H9 (cell line): ENCODE measurements at regions not wholly inside any gene's neighbourhood (a gene's known extent, or its start where the extent isn't known, plus 50 kb on each side); places are given as distances from the start of the nearest gene placed in this dataset.
"Not testable (repeated sequence)": the region's sequence is repeated elsewhere in the genome, so short reads cannot be mapped to it uniquely, and the experiment has no call there.

Experiments used
- DNase-seq: peaks from one replicate; pipeline ENCODE4 v3.0.0-alpha.2; 2017
- H2AFZ ChIP-seq: one replicate; pipeline ENCODE4 v1.6.1; 2013; ENCODE audit warnings: mild to moderate bottlenecking, low read length, control low read depth, moderate library complexity
- H2AK5ac ChIP-seq: 2 replicates; pipeline ENCODE4 v1.6.1; 2013; ENCODE audit warnings: low read length, control low read depth, mixed read lengths; ENCODE audit not compliant: insufficient read length
- H2BK120ac ChIP-seq: one replicate; pipeline ENCODE4 v1.6.1; 2013; ENCODE audit warnings: low read depth, mild to moderate bottlenecking, low read length, control low read depth, inconsistent platforms; ENCODE audit not compliant: poor library complexity, severe bottlenecking
- H2BK12ac ChIP-seq: 2 replicates; pipeline ENCODE4 v1.6.1; 2013; ENCODE audit warnings: low read length, control low read depth, mixed read lengths, low read depth; ENCODE audit not compliant: insufficient read length
- H2BK15ac ChIP-seq: 2 replicates; pipeline ENCODE4 v1.6.1; 2013; ENCODE audit warnings: low read depth, low read length, control low read depth
- H2BK20ac ChIP-seq: one replicate; pipeline ENCODE4 v1.6.1; 2013; ENCODE audit warnings: low read depth, mild to moderate bottlenecking, low read length, control low read depth, inconsistent platforms; ENCODE audit not compliant: poor library complexity, severe bottlenecking
- H2BK5ac ChIP-seq: 2 replicates; pipeline ENCODE4 v1.6.1; 2013; ENCODE audit warnings: low read length, control low read depth, mixed read lengths; ENCODE audit not compliant: insufficient read length
- H3K14ac ChIP-seq: 2 replicates; pipeline ENCODE4 v1.6.1; 2013; ENCODE audit warnings: low read length, control low read depth; ENCODE audit not compliant: insufficient read depth
- H3K18ac ChIP-seq: 2 replicates; pipeline ENCODE4 v1.6.1; 2013; ENCODE audit warnings: low read depth, mild to moderate bottlenecking, mixed read lengths, low read length, control low read depth; ENCODE audit not compliant: insufficient read length
- H3K23ac ChIP-seq: 2 replicates; pipeline ENCODE4 v1.6.1; 2013; ENCODE audit warnings: low read length, control low read depth, mixed read lengths, low read depth; ENCODE audit not compliant: insufficient read length
- H3K23me2 ChIP-seq: 2 replicates; pipeline ENCODE4 v1.6.1; 2013; ENCODE audit warnings: low read depth, mild to moderate bottlenecking, mixed read lengths, low read length, control low read depth; ENCODE audit not compliant: insufficient read length, poor library complexity, severe bottlenecking
- H3K27ac ChIP-seq: 2 replicates; pipeline ENCODE4 v1.5.1; 2013; ENCODE audit warnings: low read length, control low read depth, mixed read lengths, low read depth; ENCODE audit not compliant: insufficient read length
- H3K27me3 ChIP-seq: 2 replicates; pipeline ENCODE4 v1.6.1; 2013; ENCODE audit warnings: low read length, control low read depth, inconsistent platforms; ENCODE audit not compliant: insufficient read depth
- H3K4ac ChIP-seq: 2 replicates; pipeline ENCODE4 v1.6.1; 2013; ENCODE audit warnings: low read depth, mild to moderate bottlenecking, control low read depth, inconsistent platforms, low read length, moderate library complexity
- H3K4me1 ChIP-seq: 2 replicates; pipeline ENCODE4 v1.6.1; 2013; ENCODE audit warnings: low read length, control low read depth, inconsistent platforms; ENCODE audit not compliant: insufficient read depth
- H3K4me2 ChIP-seq: 2 replicates; pipeline ENCODE4 v1.6.1; 2013; ENCODE audit warnings: low read length, control low read depth, mixed read lengths; ENCODE audit not compliant: insufficient read length, insufficient read depth
- H3K56ac ChIP-seq: 2 replicates; pipeline ENCODE4 v1.6.1; 2013; ENCODE audit warnings: low read depth, mild to moderate bottlenecking, mixed read lengths, low read length, control low read depth; ENCODE audit not compliant: insufficient read length
- H3K79me1 ChIP-seq: 2 replicates; pipeline ENCODE4 v1.6.1; 2013; ENCODE audit warnings: low read depth, mild to moderate bottlenecking, moderate library complexity, low read length, control low read depth, inconsistent platforms; ENCODE audit not compliant: insufficient read depth, poor library complexity, severe bottlenecking
- H3K79me2 ChIP-seq: 2 replicates; pipeline ENCODE4 v1.6.1; 2013; ENCODE audit warnings: low read length, control low read depth, inconsistent platforms; ENCODE audit not compliant: insufficient read depth
- H3K9ac ChIP-seq: 2 replicates; pipeline ENCODE4 v1.6.1; 2013; ENCODE audit warnings: low read length, control low read depth, mixed read lengths; ENCODE audit not compliant: insufficient read length; ENCODE audit errors: extremely low read depth
- H3K9me3 ChIP-seq: one replicate; pipeline ENCODE4 v1.6.1; 2013; ENCODE audit warnings: low read depth, low read length, inconsistent platforms; ENCODE audit not compliant: control insufficient read depth
- H3T11ph ChIP-seq: one replicate; pipeline ENCODE4 v1.6.1; 2013; ENCODE audit warnings: mild to moderate bottlenecking, low read length, control low read depth, inconsistent platforms
- H4K20me1 ChIP-seq: one replicate; pipeline ENCODE4 v1.6.1; 2013; ENCODE audit not compliant: control insufficient read depth, insufficient read length, insufficient read depth
- H4K5ac ChIP-seq: 2 replicates; pipeline ENCODE4 v1.6.1; 2013; ENCODE audit warnings: low read depth, mild to moderate bottlenecking, mixed read lengths, low read length, control low read depth; ENCODE audit not compliant: insufficient read length
- H4K8ac ChIP-seq: replicated peaks from 2 replicates; pipeline ENCODE4 v1.6.1; 2013; ENCODE audit warnings: low read length, control low read depth, mixed read lengths, low read depth; ENCODE audit not compliant: insufficient read length
- H4K91ac ChIP-seq: 2 replicates; pipeline ENCODE4 v1.6.1; 2013; ENCODE audit warnings: low read depth, mild to moderate bottlenecking, moderate library complexity, mixed read lengths, low read length, control low read depth; ENCODE audit not compliant: insufficient read length
- H3K27ac Mint-ChIP-seq, 3 experiments: 2 replicates in 2 of 3; 3 replicates in 1 of 3; pipeline ENCODE4 v1.8.0; 2020 to 2021; ENCODE audit warnings: mixed read lengths in 3 of 3, mild to moderate bottlenecking in 1 of 3, moderate library complexity in 1 of 3
- H3K27me3 Mint-ChIP-seq: 2 replicates; pipeline ENCODE4 v1.8.0; 2021; ENCODE audit warnings: low read depth, mild to moderate bottlenecking, moderate library complexity, mixed read lengths
- H3K36me3 Mint-ChIP-seq, 3 experiments: 2 replicates in 2 of 3; 3 replicates in 1 of 3; pipeline ENCODE4 v1.8.0; 2020 to 2021; ENCODE audit warnings: low read depth in 3 of 3, mixed read lengths in 3 of 3; ENCODE audit not compliant: insufficient read depth in 1 of 3
- H3K4me1 Mint-ChIP-seq, 2 experiments: 2 replicates each; pipeline ENCODE4 v1.8.0; 2020; ENCODE audit warnings: mixed read lengths in 2 of 2
- H3K4me3 Mint-ChIP-seq, 2 experiments: 2 replicates in 1 of 2; 3 replicates in 1 of 2; pipeline ENCODE4 v1.8.0; 2020 to 2021; ENCODE audit warnings: mild to moderate bottlenecking in 2 of 2, mixed read lengths in 2 of 2, moderate library complexity in 1 of 2
- H3K9me3 Mint-ChIP-seq, 2 experiments: 2 replicates in 1 of 2; 3 replicates in 1 of 2; pipeline ENCODE4 v1.8.0; 2020; ENCODE audit warnings: mild to moderate bottlenecking in 2 of 2, mixed read lengths in 2 of 2, moderate library complexity in 1 of 2
- CTCF ChIP-seq: fragments of 200-600 bp; sonication (generic); conservative IDR thresholded peaks from 3 replicates; pipeline ENCODE4 v1.8.0; 2021; ENCODE audit warnings: antibody characterized with exemption, mild to moderate bottlenecking
- WGBS: extraction: QIAGEN DNeasy Blood & Tissue Kit; methylation state at CpG from one replicate; pipeline ENCODE4 v1.1.7; 2013; ENCODE audit warnings: missing lambda C conversion rate, low lambda C conversion rate, mixed read lengths; ENCODE audit not compliant: insufficient read length; ENCODE audit errors: extremely low coverage; 5-methylcytosine and 5-hydroxymethylcytosine counted together

- no CpG with 5 or more reads among the region's 7 CpGs for WGBS
Measured at GRCh38 chr15:19973718-19974117, 567.9 kb downstream of the GOLGA6L6 start.

GRCh38 chr15:19972582-19972981, 569.0 kb downstream of the GOLGA6L6 start:
- H4K8ac ChIP-seq, result not testable (repeated sequence)

More at GRCh38 chr15:19973718-19974117, 567.9 kb downstream of the GOLGA6L6 start:
- no peak overlapping the region for H2AK5ac ChIP-seq
- Mint-ChIP-seq H3K9me3 (peaks cover 92 to 97% of the 10 kb centered on the region in 2 experiments), H3K27me3 (no peaks in the 10 kb centered on the region), H3K27ac (no peak overlapping the region), H3K4me1 (no peaks in the 10 kb centered on the region), H3K4me3 (no peak overlapping the region), H3K36me3 (peaks cover 0 to 14% (median 0%) of the 10 kb centered on the region in 3 experiments; a peak in 5 of 7 replicates)
- H4K5ac ChIP-seq, result no peak overlapping the region
- no peak overlapping the region for H2BK15ac ChIP-seq
- no peaks in the 10 kb centered on the region for H3K27me3 ChIP-seq
- H3K4me2 ChIP-seq, result no peak overlapping the region
- no peak overlapping the region for H3K4ac ChIP-seq
- no peaks in the 10 kb centered on the region for H3K4me1 ChIP-seq
- no peak overlapping the region for H2BK5ac ChIP-seq
- H4K91ac ChIP-seq, result no peak overlapping the region
- no peak for DNase-seq
- H3K27ac ChIP-seq, result no peak overlapping the region
- no peaks in the 10 kb centered on the region for H3K79me2 ChIP-seq
- no peak overlapping the region for H2BK20ac ChIP-seq
- H3K18ac ChIP-seq, result no peak overlapping the region
- TF ChIP-seq CTCF, result no peak
- H3K23me2 ChIP-seq, result no peaks in the 10 kb centered on the region
- H3T11ph ChIP-seq, result no peak overlapping the region
- H4K20me1 ChIP-seq, result no peaks in the 10 kb centered on the region
- no peak overlapping the region for H3K23ac ChIP-seq
- no peaks in the 10 kb centered on the region for H3K79me1 ChIP-seq
- H3K56ac ChIP-seq, result no peak overlapping the region
- peaks cover 72% of the 10 kb centered on the region for H3K9me3 ChIP-seq
- no peak overlapping the region for H2BK12ac ChIP-seq
- H2AFZ ChIP-seq, result no peak overlapping the region
- no peak overlapping the region for H3K9ac ChIP-seq
- no peak overlapping the region for H4K8ac ChIP-seq
- H3K14ac ChIP-seq, result no peak overlapping the region
- H2BK120ac ChIP-seq, result no peak overlapping the region

More at GRCh38 chr15:19972582-19972981, 569.0 kb downstream of the GOLGA6L6 start:
- not testable (repeated sequence) for H2BK20ac ChIP-seq, H3K27me3 ChIP-seq, H3K4me3 Mint-ChIP-seq, H3K4me1 ChIP-seq, H2AK5ac ChIP-seq, H3K18ac ChIP-seq, H2AFZ ChIP-seq, H3K56ac ChIP-seq, H4K5ac ChIP-seq, H3K14ac ChIP-seq, H4K20me1 ChIP-seq, H2BK5ac ChIP-seq, H2BK15ac ChIP-seq, H3K4me2 ChIP-seq, H3K27me3 Mint-ChIP-seq, H3K4ac ChIP-seq, DNase-seq, H3T11ph ChIP-seq, H4K91ac ChIP-seq, H3K4me1 Mint-ChIP-seq, H3K27ac ChIP-seq, H2BK120ac ChIP-seq, H3K27ac Mint-ChIP-seq, H3K79me1 ChIP-seq, H3K79me2 ChIP-seq, H3K23me2 ChIP-seq, H3K23ac ChIP-seq, H3K9ac ChIP-seq, H2BK12ac ChIP-seq
- no CpG with 5 or more reads among the region's 4 CpGs for WGBS
- H3K36me3 Mint-ChIP-seq, result peaks cover 0 to 15% (median under 1%) of the 10 kb centered on the region in 3 experiments; a peak in 6 of 7 replicates
- peaks cover 80% of the 10 kb centered on the region for H3K9me3 ChIP-seq
- peaks cover 93 to 97% of the 10 kb centered on the region in 2 experiments for H3K9me3 Mint-ChIP-seq
